ENCODE measurements at regions not wholly inside any gene's neighbourhood (a gene's known extent, or its start where the extent isn't known, plus 50 kb on each side); places are given as distances from the start of the nearest gene placed in this dataset.
A peak's percentile ranks its signal among the peaks of the same experiment; 100 is the strongest.
"Not testable (repeated sequence)": the region's sequence is repeated elsewhere in the genome, so short reads cannot be mapped to it uniquely, and the experiment has no call there.

DNA sequence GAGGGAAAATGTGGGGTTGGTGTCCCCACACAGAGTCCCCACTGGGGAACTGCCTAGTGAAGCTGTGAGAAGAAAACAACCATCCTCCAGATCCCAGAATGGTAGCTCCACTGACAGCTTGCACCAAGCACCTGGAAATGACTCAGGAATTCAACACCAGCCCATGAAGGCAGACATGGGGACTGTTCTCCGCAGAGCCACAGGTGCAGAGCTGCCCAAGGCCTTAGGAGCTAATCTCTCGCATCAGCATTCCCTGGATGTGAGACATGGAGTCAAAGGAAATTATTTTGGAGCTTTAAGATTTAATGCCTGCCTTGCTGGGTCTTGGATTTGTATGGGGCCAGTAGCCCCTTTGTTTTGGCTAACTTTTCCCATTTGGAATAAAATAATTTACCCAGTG, 367.9 kb downstream of the FAM133A start:
- no peak for DNase-seq

- no peak for DNase-seq
Measured at GRCh38 chrX:94045724-94046123, 371.7 kb downstream of the FAM133A start.

DNA sequence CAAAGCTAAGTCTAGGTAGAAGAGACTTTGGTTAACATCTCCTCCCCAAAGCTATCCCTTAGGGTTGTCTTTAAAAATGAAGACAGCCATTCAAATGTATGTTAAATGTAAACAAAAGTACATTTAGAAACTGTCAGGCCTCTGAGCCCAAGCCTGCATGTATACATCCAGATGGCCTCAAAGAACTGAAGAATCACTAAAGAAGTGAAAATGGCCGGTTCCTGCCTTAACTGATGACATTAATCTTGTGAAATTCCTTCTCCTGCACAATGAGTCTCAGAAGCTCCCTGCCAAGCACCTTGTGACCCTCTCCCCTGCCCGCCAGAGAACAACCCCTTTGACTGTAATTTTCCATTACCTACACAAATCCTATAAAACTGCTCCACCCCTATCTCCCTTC, 377.9 kb downstream of the FAM133A start:
- no peak for DNase-seq

DNA sequence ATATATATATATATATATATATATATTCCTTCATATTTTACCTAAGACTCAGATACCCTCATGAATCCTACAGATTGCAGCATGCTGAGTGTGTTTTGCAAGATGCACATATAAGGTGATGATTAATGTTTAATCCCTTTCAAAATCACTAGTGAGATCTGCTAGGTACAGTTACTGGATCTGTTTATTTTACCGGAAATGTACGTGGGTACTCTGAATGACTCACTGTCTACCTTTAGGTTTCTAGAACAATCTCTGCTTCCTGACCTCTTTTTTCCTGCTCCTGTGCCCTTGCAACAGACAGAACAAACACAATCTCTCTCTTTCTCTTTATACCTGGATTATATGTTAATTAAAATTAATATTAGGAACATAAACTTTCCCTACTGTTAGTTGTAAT, 379.6 kb downstream of the FAM133A start:
- no peak for DNase-seq

- no peak for DNase-seq
Measured at GRCh38 chrX:94057385-94057784, 383.4 kb downstream of the FAM133A start.

DNA sequence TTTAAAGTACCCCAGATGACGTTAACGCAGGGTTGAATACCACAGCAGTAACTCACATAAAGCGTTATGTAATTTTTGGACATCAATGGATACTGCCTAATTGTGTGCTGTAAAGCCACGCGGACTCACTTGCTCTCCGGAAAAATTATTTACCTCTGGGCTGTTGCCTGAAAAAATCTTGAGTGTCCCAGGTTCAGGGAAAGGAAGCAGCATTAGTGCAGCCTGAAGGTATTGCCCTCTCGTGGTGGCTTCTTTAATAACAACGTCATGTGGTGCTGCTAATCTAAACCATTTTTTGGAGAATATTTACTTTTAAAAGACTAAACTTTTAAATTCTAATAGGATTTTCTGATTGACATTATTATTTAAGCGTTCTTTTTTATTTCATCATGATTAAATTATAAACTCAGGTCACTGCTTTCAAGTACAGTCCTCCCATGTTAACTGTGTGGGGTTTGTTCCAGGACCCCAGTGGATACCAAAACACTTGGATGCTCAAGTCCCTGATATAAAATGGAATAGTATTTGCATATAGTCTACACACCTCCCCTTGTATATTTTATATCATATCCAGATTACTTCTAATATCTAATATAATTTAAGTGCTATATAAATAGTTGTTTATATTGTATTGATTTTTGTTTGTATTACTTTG, 384.8 kb downstream of the FAM133A start:
- DNase-seq: peak; percentile 0 to 12

DNA sequence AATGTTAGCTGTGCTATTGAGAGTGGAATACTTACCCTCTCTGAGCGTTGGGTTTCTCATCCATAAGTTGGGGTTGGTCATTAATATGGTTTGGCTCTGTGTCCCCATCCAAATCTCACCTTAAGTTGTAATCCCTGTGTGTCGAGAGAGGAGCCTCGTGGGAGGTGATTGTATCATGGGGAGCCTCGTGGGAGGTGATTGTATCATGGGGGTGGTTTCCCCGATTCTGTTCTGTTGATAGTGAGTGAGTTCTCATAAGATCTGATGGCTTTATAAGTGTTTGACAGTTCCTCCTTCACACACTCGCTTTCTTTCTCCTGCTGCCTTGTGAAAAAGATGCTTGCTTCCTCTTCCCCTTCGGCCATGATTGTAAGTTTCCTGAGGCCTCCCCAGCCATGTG, 391.1 kb downstream of the FAM133A start:
- no peak for DNase-seq

DNA sequence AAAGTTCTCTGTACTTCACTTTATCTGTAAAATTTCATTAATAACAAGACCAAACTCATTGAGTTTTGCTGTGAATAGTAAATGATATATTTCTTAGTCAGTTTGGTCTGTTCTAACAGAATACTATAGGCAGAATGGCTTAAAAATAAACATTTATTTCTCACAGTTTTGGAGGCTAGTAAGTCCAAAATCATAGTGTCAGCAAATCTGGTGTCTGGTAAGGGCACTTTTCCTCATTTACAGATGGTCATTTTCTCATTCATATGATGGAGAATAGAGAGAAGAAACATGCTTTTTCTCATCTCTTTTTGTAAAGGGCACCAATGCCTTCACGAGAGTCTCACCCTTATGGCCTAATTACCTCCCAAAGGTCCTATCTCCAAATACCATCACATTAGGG, 415.1 kb downstream of the FAM133A start:
- no peak for DNase-seq

GRCh38 chrX:94097868-94098267, 423.9 kb downstream of the FAM133A start:
- no peak for DNase-seq

- peak in 1 of 2 experiments; percentile 2 for DNase-seq
Measured at GRCh38 chrX:94107981-94108380, 434.0 kb downstream of the FAM133A start.

DNA sequence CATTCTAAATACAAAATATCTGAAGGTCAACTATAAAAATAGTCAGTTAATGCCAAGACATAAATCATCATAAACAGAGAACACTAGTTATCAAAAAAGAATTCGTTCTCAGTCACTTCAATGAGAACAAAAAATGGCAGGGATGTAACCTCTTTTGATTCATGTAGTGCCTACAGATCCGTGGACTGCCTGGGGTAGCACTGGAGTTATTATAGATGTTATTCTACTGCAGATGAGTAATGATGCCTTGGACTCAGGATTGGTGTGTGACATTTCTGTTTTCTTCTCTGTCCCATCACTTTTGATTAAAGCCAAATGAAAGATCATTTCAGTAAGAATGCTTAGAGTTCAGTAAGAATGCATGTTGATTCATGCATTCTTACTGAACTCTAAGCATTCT, 440.4 kb downstream of the FAM133A start:
- no peak for DNase-seq

DNA sequence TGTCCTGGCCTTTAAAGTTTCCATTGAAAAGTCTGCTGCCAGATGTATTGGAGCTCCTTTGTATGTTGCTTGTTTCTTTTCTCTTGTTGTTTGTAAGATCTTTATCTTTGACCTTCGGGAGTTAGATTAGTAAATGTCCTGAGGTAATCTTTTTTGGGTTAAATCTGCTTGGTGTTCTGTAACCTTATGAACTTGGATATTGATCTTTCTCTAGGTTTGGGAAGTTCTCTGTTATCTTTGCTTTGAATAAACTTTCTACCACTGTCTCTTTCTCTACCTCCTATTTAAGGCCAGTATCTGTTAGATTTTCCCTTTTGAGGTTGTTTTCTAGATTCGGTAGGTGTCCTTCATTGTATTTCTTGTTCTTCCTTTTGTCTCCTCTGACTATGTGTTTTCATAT, 447.8 kb downstream of the FAM133A start:
- no peak for DNase-seq

DNA sequence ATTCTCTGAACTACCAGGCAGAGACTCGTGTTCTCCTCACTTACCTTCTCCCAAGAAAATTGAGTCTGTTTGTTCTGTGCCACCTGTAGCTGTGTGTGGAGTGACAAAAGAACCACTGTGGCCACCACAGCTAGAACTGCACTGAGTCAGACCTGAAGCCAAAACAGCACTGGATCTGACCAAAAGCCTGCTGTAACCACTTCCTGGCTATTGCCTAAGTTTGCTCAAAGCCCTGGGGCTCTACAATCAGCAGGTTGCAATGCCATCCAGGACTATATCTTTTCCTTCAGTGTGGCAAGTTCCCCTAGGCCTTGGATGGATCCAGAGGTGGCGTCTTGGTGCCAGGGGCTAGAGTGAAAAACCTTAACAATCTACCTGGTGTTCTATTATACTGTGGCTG, 449.1 kb downstream of the FAM133A start:
- no peak for DNase-seq

DNA sequence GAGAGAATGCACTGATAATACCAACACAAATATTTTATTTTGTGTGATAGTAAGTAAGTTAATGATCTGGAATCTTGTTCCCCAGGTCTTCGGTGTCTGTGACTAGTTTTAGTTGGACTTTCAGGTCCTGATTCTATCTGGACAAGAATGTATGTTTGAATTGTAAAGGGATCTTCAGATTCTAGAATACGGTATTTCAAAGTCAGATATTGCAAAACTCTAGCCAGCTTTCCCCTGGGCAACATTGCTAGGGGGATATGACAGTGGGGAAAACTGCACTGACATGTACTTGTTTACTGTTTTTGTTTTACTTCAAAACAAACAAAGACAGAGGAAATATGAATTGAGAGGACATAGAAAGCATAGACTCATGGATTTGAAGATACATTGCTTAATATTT, 489.0 kb downstream of the FAM133A start:
- no peak for DNase-seq

DNA sequence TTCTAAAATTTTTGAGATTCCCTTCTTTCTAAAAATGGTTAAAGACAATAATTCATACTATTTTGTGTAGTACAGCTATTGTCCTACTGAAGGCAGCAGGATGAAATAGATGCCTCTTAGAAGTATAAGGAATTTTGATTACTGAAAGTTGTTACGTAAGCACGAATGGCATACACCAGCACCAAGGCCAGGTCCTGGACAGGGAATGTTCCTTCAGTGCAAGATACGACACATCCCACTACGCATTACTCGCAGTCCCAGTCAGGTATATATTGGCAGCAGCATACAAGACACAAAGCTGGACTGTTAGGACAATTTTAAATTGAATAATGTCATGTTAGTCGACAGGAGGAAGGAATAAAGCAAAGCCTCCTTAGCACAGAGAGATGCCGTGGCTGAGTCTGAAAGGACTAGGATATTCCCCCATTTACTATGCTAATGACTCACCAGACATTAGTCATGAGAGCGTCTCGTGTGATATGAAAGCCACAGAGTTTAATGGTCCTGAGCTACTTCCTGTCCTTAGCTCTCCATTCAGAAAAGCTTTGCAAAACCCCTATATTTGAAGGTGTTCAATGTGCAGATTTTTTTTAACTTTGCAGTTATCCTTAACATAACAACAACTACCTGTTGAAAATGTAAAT, 504.3 kb downstream of the FAM133A start:
- peak; percentile 4 to 25 for DNase-seq

DNA sequence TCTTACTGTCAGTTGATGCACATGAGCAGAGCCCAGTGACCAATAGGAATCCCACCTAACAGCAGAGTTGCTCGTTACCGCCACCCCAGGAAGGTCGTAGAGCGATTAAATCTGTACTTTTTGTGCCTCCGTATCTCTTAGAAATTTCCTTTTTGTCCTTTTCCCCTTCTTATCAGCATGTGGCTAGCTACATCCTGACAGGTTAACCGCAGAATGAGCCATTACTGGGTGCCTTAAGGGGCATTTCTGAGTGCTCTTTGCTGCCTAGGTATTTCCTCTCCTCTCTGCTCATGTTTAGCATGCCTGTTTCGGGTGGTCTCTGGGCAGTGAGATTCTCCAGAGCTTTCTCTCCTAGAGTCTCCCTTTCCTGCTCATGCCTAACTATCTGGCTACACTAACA, 530.5 kb downstream of the FAM133A start:
- peak; percentile 13 to 25 for DNase-seq

- no peak for DNase-seq
Measured at GRCh38 chrX:94216738-94217137, 542.7 kb downstream of the FAM133A start.

DNA sequence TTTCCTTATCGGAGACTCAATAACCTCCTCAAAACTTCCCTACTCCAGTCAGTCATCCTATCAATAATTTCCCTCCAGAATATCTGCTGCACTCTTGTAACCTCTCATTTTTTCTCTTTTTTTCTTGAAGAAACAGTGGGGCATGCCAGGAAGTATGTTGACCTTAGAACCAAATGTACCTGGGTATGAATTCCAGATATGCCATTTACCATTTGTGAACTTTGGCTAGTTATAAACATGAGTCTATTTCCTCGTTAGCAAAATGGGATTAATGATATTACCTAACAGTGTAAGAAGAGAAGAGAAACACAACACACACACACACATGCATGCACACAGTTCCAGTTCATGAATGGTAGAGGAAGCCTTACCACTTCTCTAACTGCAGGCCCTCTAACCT, 578.2 kb downstream of the FAM133A start:
- no peak for DNase-seq

GRCh38 chrX:94256396-94256795, 582.4 kb downstream of the FAM133A start:
- DNase-seq: no peak

DNA sequence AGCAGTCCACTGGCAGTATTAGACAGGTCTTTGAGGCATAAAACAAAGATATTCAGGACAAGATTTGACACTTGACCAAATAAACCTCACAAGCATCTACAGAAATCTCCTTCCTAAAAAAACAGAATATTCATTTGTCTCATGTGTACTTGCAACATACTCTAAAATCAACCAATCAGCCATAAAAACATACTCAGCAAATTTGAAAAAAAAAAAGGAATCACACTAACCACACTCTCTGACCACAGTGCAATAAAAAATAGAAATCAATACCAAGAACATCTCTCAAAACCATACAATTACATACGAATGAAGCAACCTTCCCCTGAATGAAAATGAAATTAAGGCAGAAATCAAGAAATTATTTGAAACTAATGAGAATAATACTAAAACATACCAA, 591.3 kb downstream of the FAM133A start:
- DNase-seq: no peak

DNA sequence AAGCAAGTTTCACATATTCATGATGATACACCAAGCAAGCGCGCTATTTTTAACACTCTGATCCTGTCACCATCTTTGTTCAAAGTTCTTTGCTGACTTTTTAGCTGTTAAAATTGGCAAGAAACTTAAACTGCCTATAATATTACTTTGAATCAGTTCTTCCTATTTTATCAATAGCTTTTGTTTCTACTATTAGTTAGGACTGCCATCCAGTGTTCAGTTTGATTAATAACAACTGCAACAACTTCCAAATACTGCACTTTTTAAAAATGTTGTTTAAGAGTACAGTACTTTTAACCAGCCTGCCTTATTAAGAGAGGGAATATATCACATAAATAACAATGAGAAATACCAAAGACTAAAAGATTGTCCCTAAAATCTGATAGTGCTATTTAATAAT, 614.3 kb downstream of the FAM133A start:
- DNase-seq: peak in 1 of 2 experiments; percentile 32

GRCh38 chrX:94288972-94289371, 615.0 kb downstream of the FAM133A start:
- no peak for DNase-seq

- no peak for DNase-seq
Measured at GRCh38 chrX:94302446-94302845, 628.4 kb downstream of the FAM133A start.

- DNase-seq: no peak
Measured at GRCh38 chrX:94329182-94329581, 655.2 kb downstream of the FAM133A start.

- not testable (repeated sequence) for DNase-seq
Measured at GRCh38 chrX:94341730-94342129, 667.7 kb downstream of the FAM133A start.

Data from Kasumi-1 (cell line).